Jurkat, Clone E6-1 (cell line): ENCODE measurements at regions not wholly inside any gene's neighbourhood (a gene's known extent, or its start where the extent isn't known, plus 50 kb on each side); places are given as distances from the start of the nearest gene placed in this dataset.

Experiments
- DNase-seq: peaks from one replicate; pipeline ENCODE4 v3.0.0-alpha.2; 2011; ENCODE audit warnings: low read depth, low spot score
- H3K4me3 ChIP-seq: 2 replicates; pipeline ENCODE4 v1.5.1; 2011; ENCODE audit warnings: mild to moderate bottlenecking, low read length, control low read depth, moderate library complexity

DNA sequence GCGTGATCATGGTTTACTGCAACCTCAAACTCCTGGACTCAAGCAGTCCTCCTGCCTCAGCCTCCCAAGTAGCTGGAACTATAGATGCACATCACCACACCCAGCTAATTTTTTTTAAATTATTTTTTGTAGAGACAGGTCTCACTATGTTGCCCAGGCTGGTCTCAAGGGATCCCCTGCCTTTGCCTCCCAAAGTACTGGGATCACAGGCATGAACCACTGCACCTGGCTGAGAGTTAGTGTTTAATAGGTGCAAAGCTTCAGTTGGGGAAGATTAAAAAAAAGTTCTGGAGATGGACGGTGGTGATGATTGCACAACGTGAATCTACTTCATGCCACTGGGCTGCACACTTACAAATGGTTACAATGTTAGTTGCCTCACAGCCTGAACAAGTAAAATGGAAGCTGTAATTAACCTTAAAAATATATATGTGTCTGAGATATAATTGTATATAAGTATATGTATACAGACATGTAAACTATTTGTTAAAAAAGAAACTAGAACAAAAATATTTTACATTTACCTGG lies 106.4 kb upstream of the ZNF438 start:
- no peak overlapping the region for H3K4me3 ChIP-seq
- no peak for DNase-seq

DNA sequence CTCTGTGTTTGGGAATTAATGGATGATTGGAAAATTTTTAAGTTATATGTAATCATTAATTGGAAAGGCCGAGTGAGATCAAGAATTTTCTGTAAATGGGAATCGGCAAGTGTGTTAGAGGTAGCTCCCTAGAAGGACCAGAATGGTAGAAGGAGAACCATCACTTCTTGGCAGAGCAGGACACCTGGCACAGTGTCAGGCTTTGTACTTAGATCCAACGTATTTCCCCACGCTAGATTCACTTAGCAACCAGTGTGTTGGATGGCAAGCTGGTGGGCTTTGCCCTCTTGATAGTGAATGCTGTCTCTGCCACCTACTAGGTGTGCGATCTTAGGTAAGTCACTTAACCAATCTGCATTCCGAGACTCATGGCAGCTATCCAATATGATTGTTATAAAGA lies 107.8 kb upstream of the ZNF438 start:
- no peak overlapping the region for H3K4me3 ChIP-seq
- no peak for DNase-seq

DNA sequence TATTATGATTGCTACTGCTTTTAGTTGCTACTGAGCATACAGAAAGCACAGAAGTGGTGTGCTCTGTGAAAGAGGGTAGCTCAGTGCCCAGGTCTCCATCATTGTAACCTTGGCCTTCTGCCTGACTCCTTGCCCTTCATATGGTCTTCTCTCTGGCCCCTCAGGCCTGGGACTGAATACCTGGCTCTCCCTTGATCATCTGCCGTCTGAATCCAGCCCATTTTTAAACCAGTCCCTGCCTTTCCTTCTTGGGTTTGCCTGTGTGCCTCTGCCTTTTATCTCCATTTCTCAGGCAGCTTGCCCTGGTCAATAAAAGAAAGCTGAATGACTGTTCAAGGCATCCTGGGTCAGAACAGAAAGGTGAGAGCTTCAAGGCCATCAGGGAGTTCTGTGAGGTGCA lies 109.1 kb upstream of the ZNF438 start:
- no peak for DNase-seq
- H3K4me3 ChIP-seq, result no peak overlapping the region

DNA sequence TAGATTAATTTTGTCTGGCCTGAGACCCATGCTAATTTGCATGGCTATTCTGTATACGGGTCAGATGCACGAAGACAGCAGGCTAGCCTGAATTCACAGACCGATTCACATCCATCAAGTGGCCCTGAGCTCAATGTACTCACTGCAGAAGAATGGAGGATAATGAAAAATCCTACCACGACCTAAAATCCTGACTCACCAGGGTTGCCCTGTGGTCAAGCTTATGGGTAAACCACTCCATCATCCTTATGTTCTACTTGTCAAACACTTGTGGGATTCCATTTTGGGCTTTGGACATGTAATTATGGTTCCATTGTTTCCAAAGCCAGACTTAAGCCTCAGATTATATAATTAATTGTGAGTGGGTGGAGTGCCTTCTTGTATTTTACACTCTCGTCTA lies 110.4 kb upstream of the ZNF438 start:
- no peak for DNase-seq
- H3K4me3 ChIP-seq, result no peak overlapping the region

DNA sequence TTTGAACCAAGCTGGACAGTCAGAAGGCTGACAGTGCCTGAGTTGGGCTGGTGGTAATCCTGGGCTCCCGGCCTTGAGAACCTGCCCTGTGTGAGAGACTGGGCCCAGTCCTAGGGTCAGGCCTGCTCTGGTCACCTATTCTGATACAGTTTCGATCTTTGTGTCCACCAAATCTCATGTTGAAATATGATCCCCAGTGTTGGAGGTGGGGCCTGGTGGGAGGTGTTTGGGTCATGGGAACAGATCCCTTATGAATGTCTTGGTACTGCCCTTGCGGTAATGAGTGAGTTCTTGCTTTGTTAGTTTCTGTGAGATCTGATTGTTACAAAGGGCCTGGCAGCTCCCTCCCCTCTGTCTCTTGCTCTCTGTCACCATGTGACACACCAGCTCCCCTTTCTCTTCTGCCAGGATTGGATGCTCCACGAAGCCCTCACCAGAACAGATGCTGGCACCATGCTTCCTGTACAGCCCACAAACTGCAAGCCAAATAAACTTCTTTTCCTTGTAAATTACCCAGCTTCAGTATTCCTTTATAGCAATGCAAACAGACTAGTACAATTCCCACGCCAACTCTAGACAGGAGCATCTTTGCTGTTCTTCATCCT lies 111.8 kb upstream of the ZNF438 start:
- H3K4me3 ChIP-seq, result no peak overlapping the region
- peak; percentile 63 for DNase-seq

DNA sequence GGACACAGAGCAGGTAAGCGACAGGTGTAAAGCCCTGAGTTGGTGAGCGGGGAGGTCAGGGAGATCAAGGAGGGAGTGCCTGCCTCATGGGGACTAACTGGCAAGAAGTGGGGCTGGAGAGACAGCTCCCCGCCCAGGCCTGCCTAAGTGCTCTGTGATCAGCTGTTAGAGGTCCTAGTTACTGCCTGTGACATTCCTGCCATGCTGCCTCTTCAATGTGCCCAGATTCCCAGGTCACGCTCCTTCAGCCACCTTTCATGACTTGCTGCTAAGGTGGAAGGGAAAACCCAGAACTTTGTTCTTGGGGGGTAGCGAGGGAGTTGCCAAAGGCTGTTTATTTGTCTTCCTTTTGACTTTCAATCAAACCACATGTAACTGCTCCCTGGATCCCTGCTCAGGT lies 114.3 kb upstream of the ZNF438 start:
- H3K4me3 ChIP-seq, result peak overlapping the region; percentile 50
- no peak for DNase-seq

DNA sequence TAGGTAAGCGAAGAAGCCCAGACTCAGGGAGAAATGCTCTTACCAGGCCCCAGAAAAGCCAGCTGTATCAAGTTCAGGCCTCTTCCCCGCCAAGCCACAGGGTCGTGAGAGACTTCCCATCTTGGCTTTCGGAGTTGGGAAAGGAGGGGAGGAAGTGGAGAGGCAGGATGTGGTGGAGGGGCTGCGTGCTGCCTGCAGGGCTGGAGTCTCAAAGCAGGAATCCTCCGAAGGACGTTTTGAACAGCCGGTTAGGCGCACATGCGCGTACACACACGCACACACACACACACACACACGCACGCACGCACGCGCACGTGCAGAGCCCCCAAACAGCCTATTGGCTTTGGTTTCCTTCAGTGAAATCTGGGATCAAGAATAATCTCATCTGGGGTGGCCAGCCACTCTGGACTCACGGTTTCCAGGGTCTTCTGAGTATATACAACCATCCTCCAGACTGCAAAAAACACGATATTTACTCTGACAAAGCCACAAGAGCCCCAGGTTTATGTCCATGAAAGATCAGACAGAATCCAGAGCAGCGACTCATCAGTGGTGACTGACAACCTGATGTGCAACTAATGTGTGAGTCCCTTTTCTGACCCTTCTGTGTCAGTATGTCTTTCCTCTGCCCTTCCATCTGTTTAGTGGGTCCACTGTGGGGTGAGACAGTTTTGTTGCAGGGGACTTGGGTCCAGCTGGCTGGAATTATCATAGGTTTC lies 115.0 kb upstream of the ZNF438 start:
- H3K4me3 ChIP-seq, result peak overlapping the region; percentile 50
- peak; percentile 90 for DNase-seq

DNA sequence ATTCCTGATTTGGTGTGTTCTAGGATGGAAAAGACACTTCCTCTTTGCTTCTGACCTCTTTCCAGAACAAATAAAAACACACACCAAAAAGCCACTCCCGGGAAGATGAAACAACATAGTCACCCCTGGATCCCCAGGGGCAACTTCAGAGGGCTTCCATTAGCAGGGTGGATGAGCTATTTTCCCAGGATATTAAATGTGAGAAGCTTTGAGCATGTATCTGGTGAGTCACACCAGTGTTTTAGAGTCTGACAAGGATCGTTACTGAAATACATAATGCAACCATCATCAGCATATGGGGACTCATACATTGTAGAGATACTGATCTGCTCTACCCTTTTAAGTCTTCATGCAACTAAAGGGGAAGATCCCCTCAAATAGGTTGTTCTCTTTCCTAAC lies 115.5 kb upstream of the ZNF438 start:
- DNase-seq, result no peak
- peak overlapping the region; percentile 50 for H3K4me3 ChIP-seq

DNA sequence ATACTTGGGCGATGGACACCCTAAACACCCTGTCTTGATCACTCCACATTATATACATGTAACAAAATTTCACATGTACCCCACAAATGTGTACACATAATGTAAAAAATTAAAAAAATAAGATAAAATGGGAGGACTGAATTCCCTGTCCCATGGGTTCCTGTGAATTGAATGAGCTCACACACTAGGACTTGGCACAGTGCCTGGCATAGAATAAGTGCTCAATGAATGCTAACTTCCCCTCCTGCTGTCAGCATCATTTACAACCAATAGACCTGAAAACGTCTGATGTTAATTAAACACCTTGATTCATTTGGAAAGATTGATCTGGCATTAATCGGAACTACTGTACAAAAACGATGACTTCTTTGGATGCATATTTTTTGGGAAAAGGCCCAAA lies 117.3 kb upstream of the ZNF438 start:
- no peak overlapping the region for H3K4me3 ChIP-seq
- no peak for DNase-seq

DNA sequence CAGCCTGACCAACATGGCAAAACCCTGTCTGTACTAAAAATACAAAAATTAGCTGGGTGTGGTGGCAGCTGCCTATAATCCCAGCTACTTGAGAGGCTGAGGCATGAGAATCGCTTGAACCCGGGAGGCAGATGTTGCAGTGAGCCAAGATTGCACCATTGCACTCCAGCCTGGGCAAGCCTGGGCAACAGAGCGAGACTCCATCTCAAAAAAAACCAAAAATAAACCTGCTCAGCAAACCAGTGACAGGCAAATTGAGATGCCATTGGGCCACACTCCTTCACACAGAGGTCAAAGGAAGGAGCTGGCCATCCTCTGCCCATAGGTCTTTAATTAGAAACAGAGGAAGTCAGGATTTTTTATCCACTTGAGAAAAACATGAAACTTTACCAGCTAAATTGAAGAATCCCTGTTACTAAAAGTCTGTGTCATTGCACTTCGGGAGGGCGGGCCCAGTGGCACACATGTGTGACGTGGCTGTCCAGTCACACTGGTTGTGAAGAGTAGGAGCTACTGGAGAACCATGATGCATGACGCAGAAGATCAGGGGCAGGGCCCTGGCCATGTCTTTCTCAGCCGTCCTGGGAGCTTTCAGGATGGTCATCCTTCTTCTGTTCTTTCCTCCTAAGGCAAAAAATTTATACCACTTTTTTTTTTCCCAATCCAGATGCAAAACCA lies 118.3 kb upstream of the ZNF438 start:
- no peak overlapping the region for H3K4me3 ChIP-seq
- DNase-seq, result no peak

DNA sequence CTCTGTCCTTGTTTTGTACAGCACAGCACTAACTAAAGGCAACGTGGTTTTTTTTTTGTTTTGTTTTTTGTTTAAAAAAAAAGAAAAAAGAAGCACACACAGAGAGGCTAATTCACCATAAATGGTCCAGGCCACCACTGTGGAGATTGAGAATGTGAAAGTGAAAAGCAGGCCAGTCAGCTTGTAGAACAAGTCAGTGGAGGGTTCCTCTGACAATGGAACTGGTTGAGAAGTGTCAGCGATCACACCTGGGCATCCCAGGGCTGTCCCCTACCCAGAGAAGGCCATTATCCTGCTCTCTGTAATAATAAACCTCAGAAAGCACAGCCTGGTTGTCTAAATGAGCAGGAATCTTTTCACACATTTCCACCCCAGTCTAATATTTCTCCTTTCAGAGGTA lies 119.6 kb upstream of the ZNF438 start:
- no peak overlapping the region for H3K4me3 ChIP-seq
- no peak for DNase-seq

DNA sequence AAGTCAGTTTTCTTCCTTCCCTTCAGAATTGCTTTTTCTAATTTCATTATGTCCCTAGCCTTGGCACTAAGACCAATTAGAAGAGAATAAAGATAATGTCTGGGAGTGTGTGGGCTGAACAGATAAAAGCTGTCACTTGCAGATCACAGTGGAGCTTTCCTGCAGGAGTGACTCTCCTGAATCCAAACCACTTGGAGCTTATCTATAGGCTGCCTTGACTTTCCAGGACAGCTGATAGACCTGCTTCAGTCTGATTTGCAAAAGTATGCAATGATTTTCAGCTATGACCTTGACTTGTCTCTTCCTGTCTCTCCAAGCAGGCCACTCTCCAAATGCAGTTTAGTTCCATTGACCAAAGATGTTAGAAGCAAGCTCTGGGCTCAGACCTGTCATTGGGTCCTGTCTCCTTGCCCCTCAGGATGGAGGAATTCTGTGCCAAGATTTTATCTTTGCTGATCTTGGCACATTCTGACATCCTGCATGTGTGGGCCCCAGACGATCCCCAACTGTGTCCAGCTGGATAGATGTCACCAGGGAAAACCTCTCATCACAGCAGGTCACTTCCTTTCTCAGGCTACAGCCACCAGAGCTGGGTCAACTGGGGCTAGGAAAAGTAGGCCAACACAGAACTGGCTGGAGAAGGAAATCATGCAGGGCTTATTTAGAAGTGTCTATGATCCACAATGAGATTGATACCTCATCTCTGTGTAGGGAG lies 120.9 kb upstream of the ZNF438 start:
- DNase-seq, result no peak
- H3K4me3 ChIP-seq, result no peak overlapping the region

DNA sequence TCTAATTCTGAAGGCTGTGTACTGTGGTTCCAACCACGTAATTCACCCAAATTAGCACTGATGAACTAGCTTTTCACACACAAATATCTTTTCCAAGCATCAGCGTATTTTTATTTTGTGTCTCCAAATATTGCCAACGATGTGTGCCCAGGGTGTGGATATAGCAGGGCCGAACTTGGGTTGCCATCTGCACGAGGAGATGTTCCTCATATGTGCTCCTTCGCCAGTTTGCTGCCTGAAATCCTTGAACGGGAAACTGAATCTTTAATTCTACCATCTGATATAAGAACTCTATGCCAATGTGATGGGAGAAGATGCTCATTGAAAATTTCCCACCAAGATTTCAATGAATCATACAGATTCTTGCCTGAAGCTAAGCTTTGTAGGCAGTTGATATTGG lies 121.5 kb upstream of the ZNF438 start:
- no peak overlapping the region for H3K4me3 ChIP-seq
- DNase-seq, result no peak

DNA sequence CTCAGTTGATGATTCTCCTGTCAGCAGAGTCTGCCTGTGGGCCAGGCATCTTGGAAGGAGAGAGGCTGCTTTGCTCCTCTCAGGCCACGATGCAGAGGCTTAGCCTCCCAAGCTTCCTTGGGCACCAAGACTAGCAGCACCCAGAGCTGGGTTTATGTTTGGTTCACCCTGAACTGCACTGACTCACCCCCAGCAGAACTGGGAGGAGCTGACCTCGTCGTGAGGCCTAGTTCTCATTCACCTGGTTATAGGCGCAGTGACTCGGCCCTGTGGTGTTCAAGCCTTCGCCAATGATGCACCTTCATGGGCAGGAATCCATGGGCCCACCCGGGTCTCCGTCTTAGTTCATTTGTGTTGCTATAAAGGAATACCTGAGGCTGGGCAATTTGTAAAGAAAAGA lies 122.0 kb upstream of the ZNF438 start:
- no peak overlapping the region for H3K4me3 ChIP-seq
- DNase-seq, result no peak

DNA sequence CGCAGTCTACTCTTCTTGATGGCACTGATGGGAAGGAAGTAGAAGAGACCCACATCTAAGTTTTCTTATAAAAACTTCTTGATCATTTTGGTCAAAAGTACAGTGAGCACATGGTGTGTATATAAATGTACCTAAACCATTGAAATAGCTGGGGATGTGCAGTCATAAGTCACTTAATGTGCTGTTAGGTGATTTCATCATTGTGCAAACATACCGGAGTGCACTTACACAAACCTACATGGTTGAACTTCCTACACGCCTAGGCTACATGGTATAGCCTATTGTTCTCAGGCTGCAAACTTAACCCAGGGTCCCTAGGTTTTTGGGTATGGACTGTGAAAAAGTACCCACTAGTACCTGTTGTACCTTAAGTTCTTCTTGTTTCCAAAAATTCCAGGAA lies 123.3 kb upstream of the ZNF438 start:
- H3K4me3 ChIP-seq, result no peak overlapping the region
- DNase-seq, result no peak

DNA sequence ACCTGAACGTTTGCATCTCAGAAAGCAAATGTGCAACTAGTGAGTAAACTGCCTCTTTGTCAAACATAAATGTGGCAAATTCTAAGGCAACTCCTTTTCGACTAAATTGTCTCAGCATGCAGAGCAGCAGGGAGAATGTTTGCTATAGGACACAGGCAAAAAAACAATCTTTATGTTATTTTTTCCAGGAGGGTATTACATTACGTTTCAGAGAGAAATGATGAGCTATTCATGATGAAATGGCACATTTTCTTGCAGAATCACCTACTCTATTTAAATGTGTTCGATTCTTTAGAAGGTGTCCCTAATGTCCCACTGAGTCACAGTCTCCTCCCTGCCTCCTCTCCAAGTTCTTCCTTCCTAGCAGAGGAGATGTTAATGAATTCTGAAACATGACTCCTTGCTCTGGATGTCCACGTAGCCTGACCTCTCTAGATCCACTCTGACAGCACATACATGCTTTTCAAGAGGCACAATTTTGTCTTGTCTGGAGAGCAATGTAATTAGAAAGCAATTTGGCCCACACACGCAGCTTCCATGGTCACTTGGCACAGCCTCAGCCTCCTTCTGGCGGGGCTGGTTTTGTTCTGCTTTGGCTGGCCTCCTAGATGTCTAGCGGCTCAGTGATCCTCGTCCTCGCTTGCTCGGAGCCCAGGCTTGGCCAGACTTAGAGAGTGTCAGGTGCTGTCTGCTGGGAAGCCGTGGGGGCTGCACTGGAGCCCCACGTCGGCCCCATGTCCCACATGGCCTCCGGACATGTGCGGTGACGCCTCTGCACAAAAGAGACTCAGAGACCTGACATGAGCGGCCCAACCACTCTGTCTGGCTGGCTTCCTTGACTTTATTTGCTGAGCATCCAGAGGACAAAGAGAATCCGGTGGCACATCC lies 125.7 kb upstream of the ZNF438 start:
- H3K4me3 ChIP-seq, result no peak overlapping the region
- no peak for DNase-seq

DNA sequence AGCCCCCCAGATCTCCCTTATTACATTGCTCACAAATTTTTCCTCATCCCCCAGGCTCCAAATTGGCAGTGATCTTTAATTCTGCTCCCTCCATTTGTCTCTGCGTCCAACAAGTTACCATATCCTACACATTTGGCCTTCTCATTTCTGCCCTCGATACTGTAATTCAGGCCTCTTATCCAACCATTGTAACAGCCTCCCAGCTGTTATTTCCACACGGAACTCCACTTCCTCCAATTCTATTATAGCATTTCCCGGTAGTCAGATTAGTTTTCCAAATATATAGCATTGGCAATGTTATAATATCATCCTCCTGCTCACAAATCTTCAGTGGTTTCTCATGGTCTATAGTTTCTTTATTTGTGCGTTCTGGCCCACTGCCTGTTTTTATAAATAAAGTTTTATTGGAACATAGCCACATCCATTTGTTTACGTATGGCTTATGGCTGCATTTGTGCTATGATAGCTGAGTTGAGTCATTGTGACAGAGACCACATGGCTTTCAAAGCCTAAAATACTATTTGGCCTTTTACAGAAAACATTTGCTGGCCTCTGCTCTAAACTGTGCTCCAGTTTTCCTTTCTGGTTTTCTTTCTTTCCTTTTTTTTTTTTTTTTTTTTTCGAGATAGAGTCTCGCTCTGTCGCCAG lies 126.5 kb upstream of the ZNF438 start:
- DNase-seq, result no peak
- H3K4me3 ChIP-seq, result no peak overlapping the region

DNA sequence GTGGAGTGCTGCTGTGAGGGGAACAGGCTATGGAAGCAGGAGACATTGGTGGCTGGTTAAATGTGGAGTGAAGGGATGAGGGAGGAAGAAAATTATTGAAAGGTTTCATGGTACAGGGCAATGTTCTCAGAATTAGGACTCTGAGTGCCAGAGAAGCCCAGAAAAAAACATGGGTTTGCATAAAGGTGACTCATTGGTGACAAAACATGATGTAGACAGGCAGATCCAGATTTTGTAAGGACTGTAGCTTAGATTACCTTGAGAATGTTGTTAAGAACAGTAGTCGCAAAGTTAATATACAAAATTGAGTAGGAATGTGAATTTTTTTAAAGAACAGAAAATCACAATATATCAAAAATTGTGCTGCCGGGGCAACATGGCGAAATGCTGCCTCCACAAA lies 134.9 kb upstream of the ZNF438 start:
- H3K4me3 ChIP-seq, result no peak overlapping the region
- no peak for DNase-seq
